ENCODE measurements at regions not wholly inside any gene's neighbourhood (a gene's known extent, or its start where the extent isn't known, plus 50 kb on each side); places are given as distances from the start of the nearest gene placed in this dataset.
"Not testable (repeated sequence)": the region's sequence is repeated elsewhere in the genome, so short reads cannot be mapped to it uniquely, and the experiment has no call there.

GRCh38 chr7:6939126-6939525 is 113.1 kb upstream of the CCZ1B start:
- not testable (repeated sequence) for DNase-seq

GRCh38 chr7:6939896-6940295 is 113.8 kb upstream of the CCZ1B start:
- DNase-seq, result not testable (repeated sequence)

DNA sequence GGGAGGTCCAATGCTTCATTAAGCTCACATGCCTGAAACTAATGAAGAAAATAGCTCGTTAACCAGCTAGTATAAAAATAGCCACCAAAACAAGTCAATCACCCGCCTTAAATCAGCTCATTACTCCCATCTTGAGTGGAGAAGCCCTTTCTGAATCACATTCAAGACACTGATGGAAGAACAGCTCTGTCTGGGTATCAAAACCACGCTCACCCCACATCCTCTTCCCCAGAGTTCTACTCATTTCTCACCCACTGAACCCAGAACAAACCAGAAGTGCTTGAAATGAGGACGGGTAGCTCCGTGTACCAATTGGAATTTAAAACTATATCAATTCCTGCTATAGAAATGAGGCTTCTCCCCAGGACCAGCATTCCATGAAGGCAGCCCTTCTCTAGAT is 120.8 kb upstream of the CCZ1B start:
- DNase-seq, result not testable (repeated sequence)

- not testable (repeated sequence) for DNase-seq
Measured at GRCh38 chr7:6950231-6950630, 124.2 kb upstream of the CCZ1B start.

GRCh38 chr7:6951553-6951952 is 125.5 kb upstream of the CCZ1B start:
- DNase-seq, result not testable (repeated sequence)

GRCh38 chr7:6953138-6953797 is 127.2 kb upstream of the CCZ1B start:
- peak in 1 of 6 experiments; percentile 16 for DNase-seq

GRCh38 chr7:6953798-6954181 is 127.7 kb upstream of the CCZ1B start:
- not testable (repeated sequence) for DNase-seq

GRCh38 chr7:6955385-6955784 is 129.3 kb upstream of the CCZ1B start:
- not testable (repeated sequence) for DNase-seq

DNA sequence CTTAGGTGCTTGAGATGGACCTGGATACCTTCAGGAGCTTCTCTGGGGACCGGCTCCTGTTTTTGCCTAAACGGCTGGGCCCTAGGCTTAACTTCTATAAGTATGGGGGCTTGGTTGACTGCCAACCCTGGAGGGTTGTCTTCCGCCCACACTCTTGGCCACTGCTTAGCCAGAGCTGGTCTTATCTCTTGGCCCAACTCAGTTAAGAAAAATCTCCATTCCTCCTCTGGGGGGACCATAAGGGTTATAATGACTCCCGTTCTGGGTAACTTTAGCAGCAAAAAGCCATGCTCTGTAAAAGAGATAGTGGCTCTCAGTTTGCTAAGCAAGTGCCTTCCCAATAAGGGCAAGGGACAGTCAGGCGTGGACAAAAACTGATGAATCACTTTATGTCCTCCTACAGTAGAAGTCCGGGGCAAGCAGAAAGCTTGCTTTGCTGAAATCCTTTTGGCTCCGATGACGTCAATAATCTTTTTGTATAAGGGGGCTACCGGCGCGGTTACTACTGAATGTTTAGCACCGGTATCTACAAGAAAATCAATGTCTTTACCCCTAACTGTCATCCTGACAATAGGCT is 130.0 kb upstream of the CCZ1B start:
- not testable (repeated sequence) for DNase-seq

GRCh38 chr7:6958371-6958770 is 132.3 kb upstream of the CCZ1B start:
- DNase-seq, result not testable (repeated sequence)

DNA sequence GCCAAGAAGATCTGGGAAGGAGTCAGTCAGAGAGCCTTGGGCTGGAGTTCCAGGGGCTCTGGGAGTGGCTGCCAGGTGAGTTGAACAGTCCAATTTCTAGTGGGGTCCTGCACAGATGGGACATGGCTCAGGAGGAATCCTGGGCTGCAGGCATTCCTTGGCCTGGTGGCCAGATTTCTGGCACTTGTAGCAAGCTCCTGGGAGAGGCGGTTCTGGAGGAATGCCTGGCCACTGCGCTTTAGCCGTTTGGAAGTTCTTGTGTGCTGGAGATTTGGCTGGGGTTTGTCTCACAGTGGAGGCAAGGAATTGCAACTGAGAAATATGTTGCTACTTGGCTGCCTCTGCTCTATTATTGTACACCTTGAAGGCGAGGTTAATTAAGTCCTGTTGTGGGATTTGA is 133.9 kb upstream of the CCZ1B start:
- DNase-seq, result not testable (repeated sequence)

GRCh38 chr7:6962871-6963270 is 136.8 kb upstream of the CCZ1B start:
- not testable (repeated sequence) for DNase-seq

DNA sequence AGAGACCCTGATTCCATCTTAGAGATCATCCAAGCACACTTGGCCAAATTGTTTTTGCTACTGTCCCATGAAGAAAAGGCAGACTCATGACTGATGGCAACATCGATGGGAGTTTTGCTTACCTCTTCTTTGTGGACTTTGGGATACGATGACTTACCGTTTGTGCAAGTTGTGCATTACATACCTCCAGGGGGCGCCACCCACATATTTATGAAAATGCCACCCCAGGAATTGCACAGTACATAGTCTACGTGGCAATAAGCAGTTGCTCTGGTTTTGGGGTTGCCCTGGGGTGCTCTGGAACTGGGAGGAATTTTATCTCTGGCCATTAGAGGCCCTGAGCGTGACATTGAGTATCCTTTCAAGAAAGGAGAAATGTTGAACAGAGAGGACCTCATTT is 139.0 kb upstream of the CCZ1B start:
- peak; percentile 11 to 69 (median 46) for DNase-seq

DNA sequence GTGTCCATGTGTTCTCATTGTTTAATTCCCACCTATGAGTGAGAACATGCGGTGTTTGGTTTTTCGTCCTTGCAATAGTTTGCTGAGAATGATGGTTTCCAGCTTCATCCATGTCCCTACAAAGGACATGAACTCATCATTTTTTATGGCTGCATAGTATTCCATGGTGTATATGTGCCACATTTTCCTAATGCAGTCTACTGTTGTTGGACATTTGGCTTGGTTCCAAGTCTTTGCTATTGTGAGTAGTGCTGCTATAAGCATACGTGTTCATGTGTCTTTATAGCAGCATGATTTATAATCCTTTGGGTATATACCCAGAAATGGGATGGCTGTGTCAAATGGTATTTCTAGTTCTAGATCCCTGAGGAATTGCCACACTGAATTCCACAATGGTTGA is 144.1 kb upstream of the CCZ1B start:
- not testable (repeated sequence) for DNase-seq

DNA sequence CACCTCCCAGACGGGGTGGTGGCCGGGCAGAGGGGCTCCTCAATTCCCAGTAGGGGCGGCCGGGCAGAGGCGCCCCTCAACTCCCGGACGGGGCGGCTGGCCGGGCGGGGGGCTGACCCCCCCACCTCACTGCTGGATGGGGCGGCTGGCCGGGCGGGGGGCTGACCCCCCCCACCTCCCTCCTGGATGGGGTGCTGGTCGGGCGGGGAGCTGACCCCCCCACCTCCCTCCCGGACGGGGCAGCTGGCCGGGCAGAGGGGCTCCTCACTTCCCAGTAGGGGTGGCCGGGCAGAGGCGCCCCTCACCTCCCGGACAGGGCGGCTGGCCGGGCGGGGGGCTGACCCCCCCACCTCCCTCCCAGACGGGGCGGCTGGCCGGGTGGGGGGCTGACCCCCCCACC is 148.8 kb upstream of the CCZ1B start:
- not testable (repeated sequence) for DNase-seq

- not testable (repeated sequence) for DNase-seq
Measured at GRCh38 chr7:6975346-6975745, 149.3 kb upstream of the CCZ1B start.

DNA sequence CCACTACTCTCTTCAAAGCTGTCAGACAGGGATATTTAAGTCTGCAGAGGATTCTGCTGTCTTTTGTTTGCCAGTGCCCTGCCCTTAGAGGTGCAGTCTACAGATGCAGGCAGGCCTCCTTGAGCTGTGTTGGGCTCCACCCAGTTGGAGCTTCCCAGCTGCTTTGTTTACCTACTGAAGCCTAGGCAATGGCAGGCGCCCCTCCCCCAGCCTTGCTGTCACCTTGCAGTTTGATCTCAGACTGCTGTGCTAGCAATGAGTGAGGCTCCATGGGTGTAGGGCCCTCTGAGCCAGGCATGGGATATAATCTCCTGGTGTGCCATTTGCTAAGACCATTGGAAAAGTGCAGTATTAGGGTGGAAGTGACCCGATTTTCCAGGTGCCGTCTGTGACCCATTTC is 151.3 kb upstream of the CCZ1B start:
- not testable (repeated sequence) for DNase-seq

DNA sequence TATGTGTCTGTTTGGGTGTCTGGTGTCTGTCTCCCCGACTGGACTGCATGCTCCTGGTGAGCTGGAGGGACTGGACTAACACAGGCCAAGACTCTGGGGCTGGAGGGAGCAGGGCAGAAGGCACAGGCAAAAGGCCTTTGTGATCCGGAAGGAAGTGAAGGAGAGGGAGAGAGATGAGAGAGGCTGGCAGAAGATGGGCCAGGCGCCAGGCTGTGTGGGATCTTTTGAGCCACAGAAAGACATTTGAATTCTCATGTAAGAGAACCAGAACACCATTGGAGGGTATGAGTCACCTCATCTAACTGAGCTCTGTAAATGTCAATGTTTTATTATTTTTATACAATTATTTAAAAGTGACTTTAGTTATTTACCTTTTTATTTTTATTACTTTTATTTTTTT is 152.3 kb upstream of the CCZ1B start:
- not testable (repeated sequence) for DNase-seq

GRCh38 chr7:6979456-6979855 is 153.4 kb upstream of the CCZ1B start:
- DNase-seq, result not testable (repeated sequence)

GRCh38 chr7:6982375-6982774 is 156.3 kb upstream of the CCZ1B start:
- not testable (repeated sequence) for DNase-seq

DNA sequence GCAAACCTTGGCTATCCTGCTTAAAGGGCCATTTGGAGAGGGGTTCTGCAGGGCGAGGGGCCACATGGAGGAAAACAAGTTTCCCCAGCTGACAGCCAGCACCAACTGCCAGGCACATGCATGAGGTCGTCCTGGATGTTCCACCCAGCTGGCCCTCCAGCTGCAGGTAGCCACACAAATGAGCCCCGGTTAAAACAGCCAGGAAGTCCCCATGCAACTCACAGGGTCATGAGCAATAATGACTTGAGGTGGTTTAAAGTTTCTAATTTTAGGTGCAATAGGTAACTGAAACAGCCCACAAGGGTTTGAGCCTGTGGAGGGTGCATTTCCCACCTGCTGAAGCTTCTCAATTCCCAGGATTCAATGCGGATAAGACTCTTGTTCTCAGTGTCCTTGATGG is 160.8 kb upstream of the CCZ1B start:
- DNase-seq, result not testable (repeated sequence)

GRCh38 chr7:6988608-6989007 is 162.5 kb upstream of the CCZ1B start:
- DNase-seq, result not testable (repeated sequence)

- not testable (repeated sequence) for DNase-seq
Measured at GRCh38 chr7:6989968-6990367, 163.9 kb upstream of the CCZ1B start.

DNA sequence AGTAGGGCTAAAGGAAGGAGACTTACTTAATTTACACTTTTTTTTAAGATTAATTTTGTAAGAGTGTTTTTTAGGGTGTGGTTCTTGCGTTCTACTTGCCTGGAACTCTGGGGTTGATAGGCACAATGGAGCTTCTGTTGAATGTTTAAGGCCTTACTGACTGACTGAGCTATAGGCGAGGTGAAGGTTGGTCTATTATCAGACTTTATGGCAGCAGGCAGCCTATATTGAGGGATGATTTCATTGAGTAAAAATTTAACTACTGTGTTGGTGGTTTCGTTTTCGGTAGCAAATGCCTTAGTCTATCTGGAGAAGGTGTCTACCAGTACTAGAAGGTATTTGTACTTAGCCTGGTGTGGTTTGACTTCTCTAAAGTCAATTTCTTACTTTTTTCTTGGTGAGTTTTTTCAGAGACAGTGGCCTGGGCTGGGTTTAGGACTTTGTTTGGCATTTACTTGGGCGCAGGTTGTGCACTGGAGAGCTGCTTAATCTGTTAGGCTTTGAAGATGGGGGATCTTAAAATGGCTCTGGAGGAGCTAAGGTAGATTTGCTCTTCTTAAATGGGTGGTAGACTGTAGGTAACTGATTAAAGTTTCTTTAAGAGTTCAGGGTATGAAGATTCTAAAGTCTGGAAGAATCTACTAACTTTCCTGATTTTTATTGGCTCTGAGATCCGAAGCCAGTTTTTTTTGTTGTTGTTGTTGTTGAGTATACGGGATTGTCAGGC is 164.5 kb upstream of the CCZ1B start:
- not testable (repeated sequence) for DNase-seq
